Thymus (tissue), 11 donors: ENCODE measurements at regions not wholly inside any gene's neighbourhood (a gene's known extent, or its start where the extent isn't known, plus 50 kb on each side); places are given as distances from the start of the nearest gene placed in this dataset.

Source experiments
- DNase-seq, 9 donors: peaks; one replicate each; pipeline ENCODE4 v3.0.0-alpha.2; 2013; ENCODE audit warnings: low spot score in 9 of 9, low read depth in 6 of 9, missing footprints in 1 of 9
- H3K27ac ChIP-seq, 2 donors: one replicate each; pipeline ENCODE4 v1.5.1; 2013; ENCODE audit warnings: control low read depth in 1 of 2, low read depth in 1 of 2, low read length in 1 of 2, mild to moderate bottlenecking in 1 of 2, moderate library complexity in 1 of 2
- H3K27me3 ChIP-seq, 2 donors: one replicate each; pipeline ENCODE4 v1.5.1; 2013; ENCODE audit warnings: low read length in 1 of 2; ENCODE audit not compliant: control insufficient read depth in 2 of 2, insufficient read depth in 1 of 2
- H3K36me3 ChIP-seq, 2 donors: one replicate each; pipeline ENCODE4 v1.5.1; 2013; ENCODE audit warnings: low read length in 1 of 2, mild to moderate bottlenecking in 1 of 2, moderate library complexity in 1 of 2; ENCODE audit not compliant: control insufficient read depth in 2 of 2, insufficient read depth in 2 of 2
- H3K4me1 ChIP-seq, 2 donors: one replicate each; pipeline ENCODE4 v1.5.1; 2013; ENCODE audit warnings: low read length in 2 of 2; ENCODE audit not compliant: control insufficient read depth in 2 of 2, insufficient read depth in 2 of 2
- H3K4me3 ChIP-seq, 2 donors: one replicate each; pipeline ENCODE4 v1.5.1; 2013; ENCODE audit warnings: low read length in 2 of 2, control low read depth in 1 of 2, mild to moderate bottlenecking in 1 of 2
- H3K9me3 ChIP-seq, 2 donors: one replicate each; pipeline ENCODE4 v1.5.1; 2013; ENCODE audit warnings: low read length in 1 of 2, mild to moderate bottlenecking in 1 of 2; ENCODE audit not compliant: control insufficient read depth in 2 of 2, insufficient read depth in 1 of 2
- WGBS: extraction: QIAGEN DNeasy Blood & Tissue Kit; methylation state at CpG from one replicate; pipeline ENCODE4 v1.1.7; 2013; 5-methylcytosine and 5-hydroxymethylcytosine counted together
- donor health status: healthy.

DNA sequence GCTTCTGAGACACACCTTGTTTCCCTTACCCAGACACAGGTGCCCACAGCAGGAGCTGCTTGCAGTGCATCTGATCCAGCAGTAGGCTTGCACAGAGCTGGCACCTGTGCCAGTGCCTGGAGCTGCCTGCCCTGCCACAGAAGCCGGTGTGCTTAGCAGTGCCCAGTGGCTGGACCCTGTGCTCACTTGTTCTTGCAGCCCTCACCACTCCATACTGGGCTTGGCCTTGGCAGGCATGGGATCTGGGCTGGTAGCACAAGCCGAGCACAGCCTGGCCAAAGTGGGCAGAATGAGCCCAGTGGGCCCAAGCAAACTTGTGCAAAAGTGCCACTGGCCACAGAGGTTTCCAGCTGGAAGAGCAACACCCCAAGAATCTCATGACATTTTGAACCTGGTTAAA lies 1950.4 kb downstream of the SUCLG1 start:
- Histone ChIP-seq H3K27ac (no peak overlapping the region), H3K27me3 (no peaks in the 10 kb centered on the region), H3K4me1 (no peaks in the 10 kb centered on the region), H3K36me3 (no peaks in the 10 kb centered on the region), H3K4me3 (no peak overlapping the region), H3K9me3 (peaks cover 0 to 13% of the 10 kb centered on the region in 2 donors)
- DNase-seq = no peak
- 94% methylated on average over 2 of the region's 2 CpGs for whole genome bisulfite sequencing

- no peak for DNase-seq
- Histone ChIP-seq H3K36me3 (no peaks in the 10 kb centered on the region), H3K9me3 (peaks cover 0 to 13% of the 10 kb centered on the region in 2 donors), H3K27ac (no peak overlapping the region), H3K4me1 (no peaks in the 10 kb centered on the region), H3K4me3 (no peak overlapping the region), H3K27me3 (no peaks in the 10 kb centered on the region)
- WGBS = 96% methylated on average over 11 of the region's 11 CpGs
These were observed 1951.4 kb downstream of the SUCLG1 start for GRCh38 chr2:82507657-82508056.

- no peaks in the 10 kb centered on the region for H3K4me1 ChIP-seq
- no peak for DNase-seq
- 92% methylated on average over 4 of the region's 4 CpGs for WGBS
- no peaks in the 10 kb centered on the region for H3K36me3 ChIP-seq
- no peak overlapping the region for H3K4me3 ChIP-seq
- H3K27me3 ChIP-seq = no peaks in the 10 kb centered on the region
- H3K27ac ChIP-seq = no peak overlapping the region
- H3K9me3 ChIP-seq = peaks cover 1 to 11% of the 10 kb centered on the region in 2 donors
These were observed 1957.9 kb downstream of the SUCLG1 start for GRCh38 chr2:82501217-82501616.

DNA sequence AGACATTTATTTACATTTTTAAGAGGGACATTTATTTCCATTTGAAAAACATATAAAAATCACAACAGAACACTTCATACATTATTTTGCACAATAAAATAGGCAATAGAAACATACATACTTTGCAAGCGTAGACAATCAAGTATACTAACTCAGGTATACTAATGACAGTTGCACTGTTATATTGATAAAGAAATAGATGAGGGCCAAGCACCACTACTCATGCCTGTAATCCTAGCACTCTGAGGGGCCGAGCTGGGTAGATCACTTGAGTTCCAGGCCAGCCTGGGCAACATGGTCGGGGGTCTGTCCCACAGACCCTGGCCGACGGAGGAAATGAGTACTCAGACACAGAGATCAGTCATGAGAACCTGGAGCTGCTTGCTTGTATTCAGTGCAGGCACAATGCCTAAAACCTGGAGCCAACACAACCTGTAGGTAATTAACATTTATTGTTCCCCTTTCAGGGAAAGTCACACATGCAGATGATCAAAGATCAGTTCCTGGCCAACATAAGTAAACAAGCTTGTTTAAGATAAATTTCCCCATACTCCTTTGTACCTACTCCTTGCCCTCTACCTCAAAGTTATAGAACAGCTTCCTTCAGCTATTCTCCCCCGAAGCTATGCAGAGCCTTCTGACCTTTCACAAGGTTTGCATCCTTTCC lies 1960.2 kb downstream of the SUCLG1 start:
- WGBS = 87% methylated on average over 6 of the region's 6 CpGs
- Histone ChIP-seq H3K4me1 (no peaks in the 10 kb centered on the region), H3K4me3 (no peak overlapping the region), H3K9me3 (peaks cover 1 to 11% of the 10 kb centered on the region in 2 donors), H3K27ac (no peak overlapping the region), H3K36me3 (no peaks in the 10 kb centered on the region), H3K27me3 (no peaks in the 10 kb centered on the region)
- no peak for DNase-seq

- Histone ChIP-seq H3K4me1 (no peaks in the 10 kb centered on the region), H3K36me3 (no peaks in the 10 kb centered on the region), H3K4me3 (no peak overlapping the region), H3K27ac (no peak overlapping the region), H3K27me3 (no peaks in the 10 kb centered on the region), H3K9me3 (peaks cover 0 to 4% of the 10 kb centered on the region in 2 donors)
- DNase-seq = no peak
- WGBS = 81% methylated on average over 5 of the region's 5 CpGs
These were observed 1964.3 kb downstream of the SUCLG1 start for GRCh38 chr2:82494739-82495138.

GRCh38 chr2:82491591-82491990 lies 1967.5 kb downstream of the SUCLG1 start:
- H3K9me3 ChIP-seq = no peaks in the 10 kb centered on the region
- 87% methylated on average over 1 of the region's 1 CpG for WGBS
- DNase-seq = no peak
- H3K27ac ChIP-seq = no peak overlapping the region
- no peak overlapping the region for H3K4me3 ChIP-seq
- no peaks in the 10 kb centered on the region for H3K27me3 ChIP-seq
- H3K4me1 ChIP-seq = no peaks in the 10 kb centered on the region
- no peaks in the 10 kb centered on the region for H3K36me3 ChIP-seq

DNA sequence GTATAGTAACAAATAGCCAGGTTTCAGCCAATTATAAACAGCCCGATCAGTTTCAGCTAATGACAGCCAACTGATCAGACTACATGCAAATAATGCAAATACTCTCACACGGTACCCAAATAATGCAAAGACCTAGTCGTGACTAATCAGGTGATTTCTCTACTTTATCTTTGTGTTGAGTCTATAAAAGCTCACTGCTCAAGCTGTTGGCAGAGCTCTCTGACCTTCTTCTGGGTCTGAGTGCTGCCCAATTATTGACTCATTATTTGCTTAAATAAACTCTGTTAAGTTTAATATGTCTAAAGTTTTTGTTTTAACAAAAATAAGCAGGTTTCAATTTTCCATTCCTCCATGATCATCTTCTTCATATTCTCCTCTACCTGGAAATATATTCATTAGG lies 1971.7 kb downstream of the SUCLG1 start:
- H3K27me3 ChIP-seq = no peaks in the 10 kb centered on the region
- no peaks in the 10 kb centered on the region for H3K4me1 ChIP-seq
- WGBS = 88% methylated on average over 3 of the region's 3 CpGs
- no peaks in the 10 kb centered on the region for H3K9me3 ChIP-seq
- no peaks in the 10 kb centered on the region for H3K36me3 ChIP-seq
- H3K27ac ChIP-seq = no peak overlapping the region
- no peak for DNase-seq
- H3K4me3 ChIP-seq = no peak overlapping the region

GRCh38 chr2:82485701-82486100 lies 1973.4 kb downstream of the SUCLG1 start:
- Histone ChIP-seq H3K4me3 (no peak overlapping the region), H3K27me3 (no peaks in the 10 kb centered on the region), H3K27ac (no peak overlapping the region), H3K36me3 (no peaks in the 10 kb centered on the region), H3K9me3 (no peaks in the 10 kb centered on the region), H3K4me1 (no peaks in the 10 kb centered on the region)
- WGBS = 98% methylated on average over 2 of the region's 2 CpGs
- DNase-seq = no peak

DNA sequence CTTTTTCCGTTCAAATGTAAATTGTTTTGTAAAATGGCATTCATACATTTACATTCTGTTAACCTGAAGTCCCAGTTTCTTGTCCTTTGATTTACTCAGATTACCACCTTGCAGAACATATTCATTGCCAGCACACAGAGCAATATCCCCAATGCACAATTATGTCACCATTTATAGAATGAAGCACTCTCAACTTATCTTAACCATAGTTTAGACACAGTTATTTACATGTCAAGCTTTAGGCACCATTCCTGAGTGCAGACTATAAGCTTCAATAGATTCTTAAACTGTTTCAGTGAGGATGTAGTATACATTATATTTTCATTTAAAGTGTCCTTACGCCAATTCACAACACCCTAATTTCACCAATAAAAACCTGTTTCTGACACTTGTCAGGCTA lies 1977.9 kb downstream of the SUCLG1 start:
- H3K4me1 ChIP-seq = no peaks in the 10 kb centered on the region
- no peaks in the 10 kb centered on the region for H3K36me3 ChIP-seq
- peaks cover 0 to 2% of the 10 kb centered on the region in 2 donors for H3K9me3 ChIP-seq
- H3K27ac ChIP-seq = no peak overlapping the region
- 94% methylated on average over 2 of the region's 2 CpGs for whole genome bisulfite sequencing
- H3K4me3 ChIP-seq = no peak overlapping the region
- no peak for DNase-seq
- no peaks in the 10 kb centered on the region for H3K27me3 ChIP-seq
